GM18508 (cell line): ENCODE measurements at regions not wholly inside any gene's neighbourhood (a gene's known extent, or its start where the extent isn't known, plus 50 kb on each side); places are given as distances from the start of the nearest gene placed in this dataset.
"Not testable (repeated sequence)": the region's sequence is repeated elsewhere in the genome, so short reads cannot be mapped to it uniquely, and the experiment has no call there.

Experiments used
- ATAC-seq: cut with Tn5 transposase; IDR thresholded peaks from one replicate; pipeline ENCODE4 v1.9.1; 2021; ENCODE audit warnings: moderate number of reproducible peaks; ENCODE audit not compliant: insufficient read depth, unreplicated experiment

DNA sequence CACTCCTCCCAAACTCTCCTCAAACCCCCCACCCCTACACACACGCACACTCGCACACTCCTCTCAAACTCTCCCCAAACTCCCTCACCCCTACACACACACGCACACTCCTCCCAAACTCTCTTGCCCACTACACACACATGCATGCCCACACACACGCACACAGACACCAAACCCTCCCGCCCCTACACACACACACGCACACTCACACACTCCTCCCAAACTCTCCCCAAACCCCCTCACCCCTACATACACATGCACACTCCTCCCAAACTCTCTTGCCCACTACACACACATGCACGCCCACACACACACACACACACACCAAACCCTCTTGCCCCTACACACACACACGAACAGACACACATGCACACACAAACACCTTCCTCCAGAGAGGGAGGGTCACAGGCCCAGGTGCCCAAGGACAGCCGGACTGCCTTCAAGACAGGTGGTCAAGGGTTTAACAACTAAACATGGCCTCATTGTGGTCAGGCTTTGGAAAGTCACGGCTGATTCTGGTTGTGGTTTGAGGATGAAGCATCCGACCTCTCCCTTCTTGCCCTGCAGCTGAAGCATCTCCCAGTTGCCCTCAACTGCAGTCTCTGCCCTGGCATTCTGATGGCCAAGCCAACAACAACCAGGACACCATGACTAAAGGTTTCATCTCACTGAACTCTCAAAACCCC lies 72.3 kb upstream of the SNTG2 start:
- ATAC-seq = no peak

DNA sequence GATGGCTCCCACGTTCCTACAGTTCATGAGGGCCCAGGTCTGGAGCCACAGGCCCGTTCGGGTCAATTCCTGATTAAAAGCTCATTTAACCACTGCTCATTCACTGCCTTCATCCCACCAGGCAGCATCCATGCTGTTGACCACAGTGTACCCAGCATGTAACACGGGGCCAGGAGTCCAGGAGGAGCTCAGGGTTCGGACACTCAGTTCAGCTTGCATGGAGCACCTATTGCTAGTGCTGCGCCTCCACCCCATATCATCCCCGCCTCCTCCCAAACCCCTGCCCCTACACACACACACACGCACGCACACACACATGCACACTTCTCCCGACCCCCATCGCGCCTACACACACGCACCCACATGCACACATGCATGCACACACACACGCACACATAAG lies 72.9 kb upstream of the SNTG2 start:
- no peak for ATAC-seq

DNA sequence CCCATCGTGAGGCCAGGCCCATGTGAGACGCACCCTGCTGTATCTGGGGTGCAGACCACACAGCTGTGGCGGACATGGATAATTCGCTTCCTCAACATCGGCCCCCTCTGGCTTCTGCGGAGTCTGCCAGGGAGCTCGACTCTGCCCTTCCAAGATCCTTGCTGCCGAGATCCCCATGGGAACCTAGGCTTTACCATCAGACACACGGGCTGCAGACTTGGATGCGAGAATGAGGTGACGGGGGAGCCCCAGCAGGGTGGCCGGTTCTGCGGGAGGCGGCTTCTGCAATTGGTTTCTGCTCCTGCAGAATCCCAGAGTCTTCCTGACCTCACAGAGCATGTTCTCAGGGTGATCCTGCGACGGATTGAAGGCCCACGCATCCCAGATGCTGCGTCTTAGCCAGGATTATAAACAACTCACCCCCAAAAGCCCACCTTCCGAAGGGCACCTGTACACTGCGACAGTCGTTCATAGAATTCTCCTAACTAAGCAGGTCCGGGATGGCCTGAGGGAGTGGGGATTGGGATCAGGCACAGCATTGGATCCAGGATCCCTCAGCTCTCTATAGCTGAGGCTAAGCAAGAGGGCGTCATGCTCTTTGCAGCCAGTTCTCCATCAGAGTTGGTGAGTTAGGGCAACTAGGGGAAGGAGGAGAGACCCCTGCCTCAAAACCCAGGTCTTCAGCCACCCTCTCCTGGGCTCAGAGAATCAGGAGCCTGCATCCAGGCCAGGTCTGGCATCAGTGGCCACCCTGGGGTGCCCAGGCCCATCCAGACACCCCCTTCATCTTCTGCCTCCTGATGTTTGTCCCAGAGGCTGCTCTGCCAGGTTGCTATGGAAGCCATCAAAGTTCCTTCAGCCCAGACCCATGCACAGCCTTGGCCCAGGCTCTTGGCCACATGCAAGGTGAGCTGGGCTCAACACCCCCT lies 74.7 kb upstream of the SNTG2 start:
- no peak for ATAC-seq

DNA sequence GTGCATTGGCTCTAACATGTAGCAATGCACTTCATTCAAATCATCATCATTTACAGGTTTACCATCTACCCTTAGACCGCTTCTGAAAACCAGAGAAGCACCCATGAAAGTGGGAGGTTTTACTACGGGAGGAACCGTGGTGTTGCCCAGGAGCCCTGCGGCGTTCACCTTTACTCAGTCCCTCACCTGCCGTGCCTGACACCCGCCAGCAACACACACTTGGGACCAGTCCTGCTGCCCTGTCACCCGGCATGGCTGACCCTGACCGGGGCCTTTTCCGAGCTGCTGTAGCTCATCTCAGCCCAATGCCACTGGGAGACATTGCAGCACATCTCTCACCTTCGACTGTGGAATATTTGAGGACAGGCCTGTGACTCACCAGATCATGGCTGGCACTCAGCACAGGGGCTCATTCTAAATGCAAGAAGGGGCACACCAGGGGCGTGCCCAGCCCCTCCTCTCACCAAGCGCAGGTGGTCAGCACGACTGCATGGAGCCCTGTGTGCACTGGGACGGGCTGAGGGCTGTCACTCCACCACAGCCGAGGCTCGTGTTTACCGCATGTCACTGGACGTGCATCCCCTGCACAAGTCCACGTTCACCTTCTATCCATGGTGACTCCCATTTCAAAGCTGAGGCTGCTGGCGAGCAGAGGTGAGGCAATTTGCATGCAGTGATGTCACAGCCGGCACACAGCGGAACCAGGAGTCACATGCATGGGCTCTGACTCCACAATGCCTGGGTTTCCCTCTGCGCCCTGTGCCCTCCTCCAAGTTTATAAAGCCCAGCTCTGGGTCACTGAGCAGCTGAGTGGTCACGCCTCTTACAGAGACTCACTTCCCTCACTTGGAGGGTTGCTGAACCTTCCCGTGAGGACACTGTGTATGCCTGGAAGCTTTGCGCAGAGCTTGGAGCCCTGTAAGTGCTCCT lies 76.7 kb upstream of the SNTG2 start:
- no peak for ATAC-seq

DNA sequence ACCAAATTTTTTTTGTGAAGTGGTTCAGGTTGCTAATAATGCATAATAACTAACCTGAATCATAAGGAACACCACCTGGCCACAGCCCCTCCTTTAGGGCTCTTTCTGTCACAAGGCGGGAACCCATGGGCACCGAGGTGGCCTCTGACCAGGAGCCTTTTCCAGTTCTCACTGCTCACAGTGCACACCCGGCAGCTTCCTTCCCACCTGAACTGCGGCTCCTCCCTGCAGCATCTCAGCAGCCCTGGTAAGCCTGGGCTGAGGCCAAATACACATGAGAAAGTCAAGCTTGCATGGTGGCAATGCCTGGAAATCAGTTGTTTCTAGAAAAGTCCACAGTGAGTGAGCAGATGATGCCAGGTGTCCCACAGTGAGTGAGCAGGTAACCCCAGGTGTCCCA lies 77.6 kb upstream of the SNTG2 start:
- no peak for ATAC-seq

DNA sequence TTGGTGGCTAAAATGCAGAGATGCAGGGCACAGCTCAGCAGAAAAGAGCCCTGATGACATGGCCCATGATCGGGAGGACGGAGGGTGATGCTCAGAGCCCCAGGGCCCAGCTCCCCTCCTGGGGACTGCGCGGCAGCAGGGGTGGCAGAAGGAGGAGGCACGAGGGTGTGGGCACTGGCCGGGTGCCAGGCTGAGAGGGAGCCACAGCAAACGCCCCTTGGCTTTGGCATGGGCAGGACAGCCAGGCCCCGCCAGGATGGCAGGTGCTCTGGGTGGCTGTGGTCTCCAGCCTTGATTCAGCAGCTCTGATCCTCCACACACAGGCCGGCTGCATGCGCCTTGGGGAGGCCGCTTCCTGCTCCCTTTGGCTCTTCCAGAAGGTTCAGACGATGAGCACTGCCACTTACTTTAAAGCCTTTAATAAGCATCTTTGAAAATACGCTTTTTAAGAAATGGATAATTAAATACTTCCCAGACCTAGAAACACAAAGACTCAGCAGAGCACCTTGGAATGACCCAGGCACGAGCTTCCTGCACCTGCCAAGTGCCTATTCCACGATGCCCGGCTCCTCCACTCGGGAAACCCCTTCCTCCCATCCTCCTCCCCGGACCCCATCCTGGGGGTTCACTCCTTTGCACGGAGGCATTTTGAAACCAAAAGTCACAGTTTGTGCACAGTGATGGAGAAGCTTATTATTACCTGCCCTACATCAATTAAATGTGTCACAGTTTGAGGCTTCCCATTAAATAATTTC lies 78.5 kb upstream of the SNTG2 start:
- no peak for ATAC-seq

DNA sequence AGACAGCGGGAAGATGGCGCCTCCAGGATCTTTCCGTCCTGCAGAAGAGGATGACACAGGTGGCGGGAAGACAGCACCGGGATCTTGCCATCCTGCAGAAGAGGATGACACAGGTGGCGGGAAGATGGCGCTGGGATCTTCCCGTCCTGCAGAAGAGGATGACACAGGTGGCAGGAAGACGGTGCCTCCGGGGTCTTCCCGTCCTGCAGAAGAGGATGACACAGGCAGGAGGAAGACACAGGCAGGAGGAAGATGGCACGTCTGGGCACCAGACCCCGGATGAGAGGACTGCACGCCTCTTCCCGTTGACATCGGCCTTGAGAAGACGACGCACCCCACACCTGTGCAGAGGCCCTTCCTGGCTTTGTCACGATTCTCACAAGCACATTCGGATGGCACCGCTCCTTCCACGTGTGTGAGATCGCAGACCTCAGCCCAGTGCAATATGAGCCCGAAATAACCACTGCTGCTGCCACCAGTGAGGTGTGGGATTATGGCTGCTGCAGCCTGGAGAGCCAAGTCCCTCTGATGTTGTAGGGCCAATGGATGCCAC lies 79.4 kb upstream of the SNTG2 start:
- no peak for ATAC-seq

DNA sequence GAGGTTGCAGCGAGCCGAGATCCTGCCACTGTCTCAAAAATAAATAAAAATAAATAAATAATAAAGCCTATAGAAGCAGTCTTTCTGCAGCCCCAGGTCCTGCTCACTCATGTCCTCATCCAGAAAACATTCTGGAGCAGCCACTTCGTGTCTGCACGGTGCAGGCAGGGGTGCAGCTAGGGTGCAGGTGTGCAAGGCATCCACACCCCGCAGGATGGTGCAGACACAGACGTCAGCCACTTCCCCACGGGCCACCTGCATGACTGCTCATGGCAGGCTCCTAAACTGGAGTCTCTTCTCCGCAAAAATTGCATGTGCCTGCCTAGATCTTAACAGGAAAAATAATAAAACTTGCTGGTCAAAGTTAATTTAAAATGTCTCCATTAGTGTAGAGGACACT lies 80.2 kb upstream of the SNTG2 start:
- no peak for ATAC-seq

DNA sequence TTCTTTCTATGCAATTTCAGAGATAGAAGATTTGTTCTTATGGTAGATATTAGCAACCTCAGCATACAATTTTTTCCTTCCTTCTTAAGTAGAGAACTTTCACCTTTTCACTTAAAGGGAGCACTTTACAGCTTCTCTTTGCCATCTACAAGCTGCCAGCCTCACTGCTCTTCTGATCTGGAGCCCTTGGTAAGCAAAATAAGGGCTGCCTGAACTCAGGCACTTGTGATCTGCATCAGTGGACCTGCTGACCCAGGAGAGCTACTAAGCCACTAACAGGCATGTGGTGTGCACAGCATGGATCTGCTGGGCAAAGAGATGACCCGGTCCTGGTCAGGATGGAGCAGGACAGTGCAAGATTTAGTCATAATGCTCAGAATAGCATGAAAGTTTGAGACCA lies 80.8 kb upstream of the SNTG2 start:
- no peak for ATAC-seq

DNA sequence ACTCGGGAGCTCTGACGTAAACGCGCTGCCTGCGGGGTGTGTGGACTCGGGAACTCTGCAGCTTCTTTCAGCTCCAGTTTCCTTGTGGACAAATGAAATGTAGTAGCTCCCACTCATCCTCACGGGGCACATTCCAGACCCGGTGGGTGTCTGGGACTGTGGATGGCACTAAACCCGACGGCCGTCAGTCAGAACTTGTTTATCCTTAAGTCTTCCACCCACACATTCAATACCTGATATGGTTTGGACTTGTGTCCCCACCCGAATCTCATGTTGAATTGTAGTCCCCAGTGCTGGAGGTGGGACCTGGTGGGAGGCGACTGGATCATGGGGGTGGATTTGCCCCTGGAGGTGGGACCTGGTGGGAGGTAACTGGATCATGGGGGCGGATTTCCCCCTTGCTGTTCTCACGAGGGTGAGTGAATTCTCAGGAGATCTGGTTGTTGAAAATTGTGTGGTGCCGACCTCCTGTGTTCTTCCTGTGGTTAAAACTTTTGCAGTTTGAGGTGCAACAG lies 81.2 kb upstream of the SNTG2 start:
- no peak for ATAC-seq

DNA sequence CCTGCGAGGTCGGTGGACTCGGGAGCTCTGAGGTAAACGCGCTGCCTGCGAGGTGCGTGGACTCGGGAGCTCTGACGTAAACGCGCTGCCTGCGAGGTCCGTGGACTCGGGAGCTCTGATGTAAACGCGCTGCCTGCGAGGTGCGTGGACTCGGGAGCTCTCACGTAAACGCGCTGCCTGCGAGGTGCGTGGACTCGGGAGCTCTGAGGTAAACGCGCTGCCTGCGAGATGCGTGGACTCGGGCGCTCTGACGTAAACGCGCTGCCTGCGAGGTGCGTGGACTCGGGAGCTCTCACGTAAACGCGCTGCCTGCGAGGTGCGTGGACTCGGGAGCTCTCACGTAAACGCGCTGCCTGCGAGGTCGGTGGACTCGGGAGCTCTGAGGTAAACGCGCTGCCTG lies 81.8 kb upstream of the SNTG2 start:
- not testable (repeated sequence) for ATAC-seq

DNA sequence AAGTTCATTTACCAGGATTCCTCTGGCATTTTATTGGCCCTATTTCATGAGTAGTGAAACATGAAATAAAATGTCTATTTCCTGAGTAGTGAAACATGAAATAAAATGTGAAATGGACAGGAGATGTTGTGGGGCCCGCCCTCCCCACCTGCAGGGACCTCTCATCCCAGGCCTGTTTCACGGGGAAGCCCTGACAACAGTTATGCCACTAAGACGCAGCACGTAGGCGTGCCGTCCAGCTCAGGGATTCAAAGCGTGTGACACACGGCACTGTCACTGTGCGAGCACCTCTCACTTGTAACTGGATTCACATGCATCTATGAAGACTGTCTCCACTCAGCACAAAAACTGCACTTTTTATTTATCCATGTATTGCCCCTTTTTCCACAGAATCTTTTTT lies 83.4 kb upstream of the SNTG2 start:
- ATAC-seq = no peak

DNA sequence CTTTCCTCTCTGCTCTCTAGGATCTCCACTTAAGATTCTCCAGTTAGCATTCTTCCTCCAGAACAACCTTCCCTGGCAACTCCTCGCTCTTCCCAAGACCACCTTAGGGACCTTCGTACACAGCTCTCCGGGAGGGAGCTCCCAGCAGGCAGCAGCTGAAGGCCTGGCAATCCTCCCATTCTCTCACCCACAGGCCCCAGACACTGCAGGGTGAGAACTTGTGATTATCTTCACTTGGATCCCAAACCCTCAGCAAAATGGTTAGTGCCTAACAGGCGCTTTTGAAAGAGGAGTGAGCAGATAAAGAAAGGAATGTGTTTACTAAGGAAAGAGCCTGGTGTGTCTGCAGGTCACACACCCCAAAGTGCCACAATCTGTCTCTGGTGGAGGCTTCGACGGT lies 83.8 kb upstream of the SNTG2 start:
- ATAC-seq = no peak

DNA sequence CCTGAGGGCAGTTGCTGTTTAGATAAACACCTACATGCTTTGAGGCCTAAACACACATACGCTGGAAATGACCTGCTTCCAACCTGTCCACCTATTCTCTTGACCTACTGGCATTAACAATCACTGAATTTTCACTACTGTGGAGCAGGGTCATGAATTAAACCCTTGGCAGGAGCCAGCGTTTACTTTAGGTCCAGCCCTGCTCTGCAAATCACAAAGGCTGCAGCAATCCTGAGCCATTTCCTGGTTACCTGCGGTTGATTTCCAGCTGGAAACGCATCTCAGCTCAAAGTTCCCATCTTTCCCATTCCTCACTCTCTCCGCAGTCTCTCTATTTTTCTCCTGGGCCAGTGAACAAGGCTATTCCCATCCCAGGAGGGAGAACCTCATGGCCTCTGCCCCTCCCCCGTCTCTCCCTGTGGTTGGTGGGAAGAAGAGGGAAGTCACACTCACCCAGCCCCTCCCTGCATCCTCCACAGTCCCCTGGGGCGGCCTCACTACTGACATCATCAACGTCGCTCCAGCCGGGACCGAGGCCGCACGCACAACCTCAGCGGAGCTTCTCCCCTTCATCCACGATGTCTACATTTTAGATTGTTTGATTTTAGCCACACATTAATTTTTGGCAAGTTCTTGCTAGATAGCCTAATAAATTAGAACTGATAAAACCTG lies 84.5 kb upstream of the SNTG2 start:
- ATAC-seq = no peak

DNA sequence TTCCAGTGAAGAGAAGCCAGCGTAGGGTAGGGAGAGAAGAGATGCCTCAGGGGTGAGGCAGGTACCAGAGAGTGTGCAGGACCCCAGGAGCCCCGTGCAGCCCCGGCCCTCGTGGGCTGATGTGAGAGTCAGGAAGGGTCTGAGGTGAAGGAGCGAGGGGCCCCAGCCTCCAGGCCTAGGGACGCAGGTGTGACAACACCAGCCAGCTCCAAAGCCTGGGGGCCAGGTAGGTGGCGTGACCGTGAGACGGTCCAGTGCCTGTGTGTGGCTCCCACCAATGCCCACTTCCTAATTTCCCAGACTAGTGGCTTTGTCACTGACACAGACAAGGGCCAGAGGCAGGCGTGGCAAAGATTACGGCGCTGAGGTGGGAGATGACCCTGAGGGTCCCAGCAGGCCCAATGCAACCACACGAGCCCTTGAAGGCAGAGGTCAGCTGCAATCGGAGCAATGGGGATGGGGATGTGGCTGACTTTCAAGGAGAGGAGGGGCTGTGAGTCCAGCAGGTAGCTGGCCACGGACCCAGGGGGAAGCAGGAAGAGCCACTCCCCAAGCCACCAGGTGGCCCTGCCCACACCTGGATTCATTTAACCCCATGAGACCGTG lies 86.0 kb upstream of the SNTG2 start:
- ATAC-seq = no peak

DNA sequence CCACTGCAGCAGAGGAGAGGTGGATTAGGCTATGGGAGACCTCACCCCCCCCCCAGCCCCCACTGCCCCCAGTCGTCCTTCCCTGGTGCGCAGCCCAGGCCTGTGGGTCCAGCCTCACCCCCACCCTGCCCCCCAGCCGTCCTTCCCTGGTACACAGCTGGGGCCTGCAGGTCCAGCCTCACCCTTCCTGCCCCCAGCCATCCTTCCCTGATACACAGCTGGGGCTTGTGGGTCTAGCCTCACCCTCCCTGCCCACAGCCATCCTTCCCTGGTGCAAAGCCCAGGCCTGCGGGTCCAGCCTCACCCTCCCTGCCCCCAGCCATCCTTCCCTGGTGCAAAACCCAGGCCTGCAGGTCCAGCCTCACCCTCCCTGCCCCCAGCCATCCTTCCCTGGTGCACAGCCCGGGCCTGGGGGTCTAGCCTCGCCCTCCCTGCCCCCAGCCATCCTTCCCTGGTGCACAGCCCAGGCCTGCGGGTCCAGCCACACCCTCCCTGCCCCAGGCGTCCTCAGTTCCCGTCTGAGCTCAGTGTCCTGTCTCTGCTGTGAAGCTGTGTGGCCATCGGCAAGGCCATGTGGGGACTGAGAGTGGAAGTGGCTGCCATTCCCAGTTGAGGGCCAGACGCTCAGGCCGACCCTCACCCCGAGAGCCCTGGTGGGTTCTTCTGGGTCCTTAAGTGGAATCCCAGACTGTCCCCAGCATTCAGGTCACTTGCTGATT lies 86.8 kb upstream of the SNTG2 start:
- ATAC-seq = no peak

DNA sequence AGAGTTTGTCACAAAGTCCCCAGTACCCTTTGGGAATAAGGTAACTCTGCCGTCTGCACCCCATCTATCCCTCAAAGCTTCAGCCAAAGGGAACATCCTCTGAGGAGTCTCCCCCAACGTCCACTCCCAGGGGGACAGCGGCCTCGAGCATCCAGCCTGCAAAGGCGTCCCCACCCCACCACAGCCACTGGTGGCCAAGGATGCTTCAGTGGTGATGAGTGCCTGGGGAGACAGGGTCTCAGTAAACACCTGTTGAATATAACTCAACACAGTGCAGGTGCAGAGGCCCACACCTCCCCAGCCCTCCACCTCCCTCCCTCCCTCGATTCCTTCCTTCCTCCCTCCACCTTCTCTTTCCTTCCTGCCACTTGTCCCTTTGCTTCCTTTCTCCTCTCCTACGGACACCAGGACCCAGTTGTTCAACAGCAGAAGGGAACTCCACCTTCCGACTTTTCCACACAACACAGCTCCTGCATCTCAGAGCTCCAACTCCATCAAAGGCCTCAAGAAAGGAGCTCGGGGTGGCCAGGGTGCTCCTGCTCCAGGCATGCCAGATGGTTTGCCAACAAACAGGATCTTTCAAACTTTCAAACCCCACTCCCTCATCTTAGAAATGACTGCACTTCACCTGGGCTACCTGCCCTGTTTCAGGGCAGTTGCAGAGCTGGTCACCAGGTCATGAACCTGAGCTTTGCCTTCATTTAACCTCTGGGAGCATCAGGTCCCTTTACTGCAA lies 87.8 kb upstream of the SNTG2 start:
- ATAC-seq = no peak
